HCT116 (cell line): ENCODE measurements at regions not wholly inside any gene's neighbourhood (a gene's known extent, or its start where the extent isn't known, plus 50 kb on each side); places are given as distances from the start of the nearest gene placed in this dataset.

Experiments
- CTCF ChIP-seq, 3 experiments: fragments of 200-600 bp in 1 of 3; sonication (generic) in 1 of 3; IDR thresholded peaks in 2 of 3; conservative IDR thresholded peaks in 1 of 3; 2 replicates each; pipeline ENCODE4 v1.5.1; 2012 to 2017; ENCODE audit warnings: low read depth in 2 of 3, low read length in 2 of 3, antibody characterized with exemption in 1 of 3, borderline replicate concordance in 1 of 3, control low read depth in 1 of 3, mild to moderate bottlenecking in 1 of 3, mixed read lengths in 1 of 3, mixed run types in 1 of 3, moderate library complexity in 1 of 3; ENCODE audit not compliant: insufficient read depth in 1 of 3
- EZH2 ChIP-seq: fragments of 200-600 bp; sonication (generic); IDR thresholded peaks from 2 replicates; pipeline ENCODE4 v1.6.1; 2017; ENCODE audit warnings: antibody characterized with exemption, mixed run types
- FOSL1 ChIP-seq: IDR thresholded peaks from 2 replicates; pipeline ENCODE4 v1.6.1; 2012; ENCODE audit warnings: low read depth
- POLR2A ChIP-seq: IDR thresholded peaks from 2 replicates; pipeline ENCODE4 v1.7.0; 2011; ENCODE audit warnings: borderline replicate concordance; ENCODE audit not compliant: insufficient read depth, insufficient read length; ENCODE audit errors: extremely low read depth
- RAD21 ChIP-seq: IDR thresholded peaks from 2 replicates; pipeline ENCODE4 v1.6.1; 2012; ENCODE audit warnings: low read depth, mild to moderate bottlenecking
- SIN3A ChIP-seq: IDR thresholded peaks from 2 replicates; pipeline ENCODE4 v1.6.1; 2012; ENCODE audit warnings: low read depth
- SRF ChIP-seq: IDR thresholded peaks from 2 replicates; pipeline ENCODE4 v1.6.1; 2012; ENCODE audit warnings: low read depth
- ZFX ChIP-seq: fragments of 450-650 bp; IDR thresholded peaks from 2 replicates; pipeline ENCODE4 v1.6.1; 2017
- ZNF274 ChIP-seq: fragments of 200-500 bp; sonication (Bioruptor generic); IDR thresholded peaks from 2 replicates; pipeline ENCODE4 v1.6.1; 2014; ENCODE audit warnings: mild to moderate bottlenecking, low read depth, low read length, inconsistent platforms
- TF ChIP-seq, protein P1 (sequence below): IDR thresholded peaks from 2 replicates; pipeline ENCODE4 v1.6.1; 2012
- TF ChIP-seq, protein P2 (sequence below): IDR thresholded peaks from 2 replicates; pipeline ENCODE4 v1.6.1; 2012; ENCODE audit warnings: low read depth

GRCh38 chr5:77920359-77921058 is 144.4 kb upstream of the TBCA start:
- no peak for TF ChIP-seq EZH2
- no peak for TF ChIP-seq CTCF (IDR thresholded peaks at IDR 0.05 in 2 of 3, conservative IDR thresholded peaks at IDR 0.05 in 1 of 3; ENCODE audit: borderline replicate concordance in 1 of 3, insufficient read depth in 1 of 3, low read depth in 2 of 3, low read length in 2 of 3)
- no peak for TF ChIP-seq ZFX
- no peak for TF ChIP-seq FOSL1
- TF ChIP-seq, protein P1, sequence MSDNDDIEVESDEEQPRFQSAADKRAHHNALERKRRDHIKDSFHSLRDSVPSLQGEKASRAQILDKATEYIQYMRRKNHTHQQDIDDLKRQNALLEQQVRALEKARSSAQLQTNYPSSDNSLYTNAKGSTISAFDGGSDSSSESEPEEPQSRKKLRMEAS: no peak
- no peak for TF ChIP-seq SIN3A
- TF ChIP-seq RAD21: no peak
- no peak for TF ChIP-seq POLR2A
- TF ChIP-seq, protein P2, sequence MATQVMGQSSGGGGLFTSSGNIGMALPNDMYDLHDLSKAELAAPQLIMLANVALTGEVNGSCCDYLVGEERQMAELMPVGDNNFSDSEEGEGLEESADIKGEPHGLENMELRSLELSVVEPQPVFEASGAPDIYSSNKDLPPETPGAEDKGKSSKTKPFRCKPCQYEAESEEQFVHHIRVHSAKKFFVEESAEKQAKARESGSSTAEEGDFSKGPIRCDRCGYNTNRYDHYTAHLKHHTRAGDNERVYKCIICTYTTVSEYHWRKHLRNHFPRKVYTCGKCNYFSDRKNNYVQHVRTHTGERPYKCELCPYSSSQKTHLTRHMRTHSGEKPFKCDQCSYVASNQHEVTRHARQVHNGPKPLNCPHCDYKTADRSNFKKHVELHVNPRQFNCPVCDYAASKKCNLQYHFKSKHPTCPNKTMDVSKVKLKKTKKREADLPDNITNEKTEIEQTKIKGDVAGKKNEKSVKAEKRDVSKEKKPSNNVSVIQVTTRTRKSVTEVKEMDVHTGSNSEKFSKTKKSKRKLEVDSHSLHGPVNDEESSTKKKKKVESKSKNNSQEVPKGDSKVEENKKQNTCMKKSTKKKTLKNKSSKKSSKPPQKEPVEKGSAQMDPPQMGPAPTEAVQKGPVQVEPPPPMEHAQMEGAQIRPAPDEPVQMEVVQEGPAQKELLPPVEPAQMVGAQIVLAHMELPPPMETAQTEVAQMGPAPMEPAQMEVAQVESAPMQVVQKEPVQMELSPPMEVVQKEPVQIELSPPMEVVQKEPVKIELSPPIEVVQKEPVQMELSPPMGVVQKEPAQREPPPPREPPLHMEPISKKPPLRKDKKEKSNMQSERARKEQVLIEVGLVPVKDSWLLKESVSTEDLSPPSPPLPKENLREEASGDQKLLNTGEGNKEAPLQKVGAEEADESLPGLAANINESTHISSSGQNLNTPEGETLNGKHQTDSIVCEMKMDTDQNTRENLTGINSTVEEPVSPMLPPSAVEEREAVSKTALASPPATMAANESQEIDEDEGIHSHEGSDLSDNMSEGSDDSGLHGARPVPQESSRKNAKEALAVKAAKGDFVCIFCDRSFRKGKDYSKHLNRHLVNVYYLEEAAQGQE: peak; percentile 24
- no peak for TF ChIP-seq SRF
- TF ChIP-seq ZNF274: no peak
